HCT116 (cell line): ENCODE measurements at regions not wholly inside any gene's neighbourhood (a gene's known extent, or its start where the extent isn't known, plus 50 kb on each side); places are given as distances from the start of the nearest gene placed in this dataset.

Experiments used
- ATAC-seq: fragments of 200-7000 bp; cut with Tn5 transposase; 2 replicates; pipeline ENCODE4 v1.9.1; 2020; ENCODE audit warnings: mild to moderate bottlenecking, moderate library complexity
- BruUV-seq: library from RNA; stranded (reverse); fragments of 400-500 nt; replicated peaks from 2 replicates; lab custom pipeline; 2021; lab: Mats Ljungman, UMichigan
- CTCF ChIA-PET: fragments of 300-600 bp; sonication (Branson Sonifier 250); formaldehyde crosslinking; loops from one replicate; lab custom pipeline; 2021; ENCODE audit warnings: antibody characterized with exemption; lab: Charles Lee
- POLR2A ChIA-PET: fragments of 300-600, 350-600 bp; sonication (Branson Sonifier 250); formaldehyde crosslinking; loops from one replicate; lab custom pipeline; 2021; ENCODE audit warnings: antibody characterized with exemption; lab: Charles Lee
- RAD21 ChIA-PET, 2 experiments: fragments of 300-600 bp; sonication (Branson Sonifier 250); formaldehyde crosslinking; loops; one replicate each; lab custom pipeline; 2023; ENCODE audit warnings: low total read pairs in 2 of 2; ENCODE audit not compliant: uncharacterized antibody in 2 of 2, unreplicated experiment in 2 of 2, low non-redundant PET in 1 of 2; lab: Charles Lee
- DNase-seq: peaks from one replicate; pipeline ENCODE4 v3.0.0-alpha.2; 2010; ENCODE audit warnings: low read depth, low spot score
- H2AFZ ChIP-seq: fragments of 200-600 bp; shearing (Covaris generic), sonication (generic); 2 replicates; pipeline ENCODE4 v1.6.1; 2017; ENCODE audit warnings: low read depth, mixed run types, mixed read lengths, antibody characterized with exemption, low read length; ENCODE audit not compliant: poor library complexity, severe bottlenecking
- H3K27ac ChIP-seq: 2 replicates; pipeline ENCODE4 v1.5.1; 2012; ENCODE audit warnings: low read depth, low read length
- H3K27me3 ChIP-seq: fragments of 200-600 bp; sonication (generic); 2 replicates; pipeline ENCODE4 v1.6.1; 2016; ENCODE audit warnings: mixed run types, low read length, mixed read lengths; ENCODE audit not compliant: insufficient read depth
- H3K36me3 ChIP-seq, 2 experiments: fragments of 200-500 bp in 1 of 2; fragments of 200-600 bp in 1 of 2; sonication (Bioruptor generic) in 1 of 2; sonication (generic) in 1 of 2; 2 replicates each; pipeline versions ENCODE4 v1.5.1 to v1.6.1; 2014 to 2016; ENCODE audit warnings: low read length in 2 of 2, inconsistent platforms in 1 of 2, mixed read lengths in 1 of 2, mixed run types in 1 of 2; ENCODE audit not compliant: insufficient read depth in 2 of 2, control insufficient read depth in 1 of 2
- H3K4me1 ChIP-seq, 2 experiments: fragments of 200-600 bp in 1 of 2; sonication (generic) in 1 of 2; 2 replicates each; pipeline versions ENCODE4 v1.5.1 to v1.6.1; 2012 to 2017; ENCODE audit warnings: low read length in 2 of 2, inconsistent platforms in 1 of 2, mild to moderate bottlenecking in 1 of 2, mixed read lengths in 1 of 2, mixed run types in 1 of 2, moderate library complexity in 1 of 2; ENCODE audit not compliant: insufficient read depth in 2 of 2, control insufficient read depth in 1 of 2
- H3K4me2 ChIP-seq: fragments of 200-600 bp; sonication (generic); 2 replicates; pipeline ENCODE4 v1.6.1; 2017; ENCODE audit warnings: mixed run types, low read length, mixed read lengths
- H3K4me3 ChIP-seq, 2 experiments: fragments of 200-600 bp in 1 of 2; sonication (generic) in 1 of 2; replicated peaks in 1 of 2; 2 replicates each; pipeline ENCODE4 v1.5.1; 2011 to 2016; ENCODE audit warnings: low read length in 2 of 2, control low read depth in 1 of 2, low read depth in 1 of 2, mild to moderate bottlenecking in 1 of 2, mixed read lengths in 1 of 2, mixed run types in 1 of 2
- H3K79me2 ChIP-seq: fragments of 200-600 bp; sonication (generic); 2 replicates; pipeline ENCODE4 v1.6.1; 2017; ENCODE audit warnings: mild to moderate bottlenecking, mixed run types, low read length, moderate library complexity, mixed read lengths; ENCODE audit not compliant: insufficient read depth
- H3K9ac ChIP-seq: fragments of 200-600 bp; sonication (generic); 2 replicates; pipeline ENCODE4 v1.6.1; 2016; ENCODE audit warnings: low read length, mixed read lengths
- H3K9me2 ChIP-seq: fragments of 200-600 bp; sonication (generic), shearing (Covaris generic); 2 replicates; pipeline ENCODE4 v1.6.1; 2017; ENCODE audit warnings: mixed run types, mild to moderate bottlenecking, moderate library complexity; ENCODE audit not compliant: insufficient read depth
- H3K9me3 ChIP-seq, 2 experiments: fragments of 200-500 bp in 1 of 2; fragments of 200-600 bp in 1 of 2; sonication (Bioruptor generic) in 1 of 2; sonication (generic) in 1 of 2; 2 replicates each; pipeline ENCODE4 v1.6.1; 2014 to 2017; ENCODE audit warnings: low read length in 2 of 2, mixed read lengths in 2 of 2, inconsistent platforms in 1 of 2, low read depth in 1 of 2, mild to moderate bottlenecking in 1 of 2, mixed run types in 1 of 2, moderate library complexity in 1 of 2; ENCODE audit not compliant: control insufficient read depth in 1 of 2, insufficient read depth in 1 of 2
- H4K20me1 ChIP-seq: fragments of 200-600 bp; sonication (generic), shearing (Covaris generic); 2 replicates; pipeline ENCODE4 v1.6.1; 2017; ENCODE audit warnings: mixed run types, mild to moderate bottlenecking, moderate library complexity; ENCODE audit not compliant: insufficient read depth
- CBX3 ChIP-seq: IDR thresholded peaks from 2 replicates; pipeline ENCODE4 v1.6.1; 2012; ENCODE audit warnings: low read depth
- EGR1 ChIP-seq: IDR thresholded peaks from 2 replicates; pipeline ENCODE4 v1.6.1; 2012; ENCODE audit warnings: low read depth
- ELF1 ChIP-seq: IDR thresholded peaks from 2 replicates; pipeline ENCODE4 v1.6.1; 2012; ENCODE audit warnings: low read depth, borderline replicate concordance
- EZH2 ChIP-seq: fragments of 200-600 bp; sonication (generic); IDR thresholded peaks from 2 replicates; pipeline ENCODE4 v1.6.1; 2017; ENCODE audit warnings: antibody characterized with exemption, mixed run types
- EZH2phosphoT487 ChIP-seq: fragments of 200-600 bp; IDR thresholded peaks from 2 replicates; pipeline ENCODE4 v1.6.1; 2018; ENCODE audit warnings: antibody characterized with exemption, borderline replicate concordance
- JUND ChIP-seq: IDR thresholded peaks from 2 replicates; pipeline ENCODE4 v1.6.1; 2012
- POLR2A ChIP-seq: IDR thresholded peaks from 2 replicates; pipeline ENCODE4 v1.7.0; 2011; ENCODE audit warnings: borderline replicate concordance; ENCODE audit not compliant: insufficient read depth, insufficient read length; ENCODE audit errors: extremely low read depth
- POLR2AphosphoS5 ChIP-seq: IDR thresholded peaks from 2 replicates; pipeline ENCODE4 v1.6.1; 2011; ENCODE audit warnings: mild to moderate bottlenecking, low read depth, low read length, moderate library complexity
- RAD21 ChIP-seq: IDR thresholded peaks from 2 replicates; pipeline ENCODE4 v1.6.1; 2012; ENCODE audit warnings: low read depth, mild to moderate bottlenecking
- SIN3A ChIP-seq: IDR thresholded peaks from 2 replicates; pipeline ENCODE4 v1.6.1; 2012; ENCODE audit warnings: low read depth
- SP1 ChIP-seq: IDR thresholded peaks from 2 replicates; pipeline ENCODE4 v1.6.1; 2012; ENCODE audit warnings: low read depth
- SRF ChIP-seq: IDR thresholded peaks from 2 replicates; pipeline ENCODE4 v1.6.1; 2012; ENCODE audit warnings: low read depth
- YY1 ChIP-seq: IDR thresholded peaks from 2 replicates; pipeline ENCODE4 v1.6.1; 2011; ENCODE audit warnings: low read length, low read depth, moderate library complexity, mild to moderate bottlenecking; ENCODE audit not compliant: insufficient replicate concordance; ENCODE audit errors: extremely low read depth
- ZFX ChIP-seq: fragments of 450-650 bp; IDR thresholded peaks from 2 replicates; pipeline ENCODE4 v1.6.1; 2017
- ZNF274 ChIP-seq: fragments of 200-500 bp; sonication (Bioruptor generic); IDR thresholded peaks from 2 replicates; pipeline ENCODE4 v1.6.1; 2014; ENCODE audit warnings: mild to moderate bottlenecking, low read depth, low read length, inconsistent platforms
- intact Hi-C: fragments of 100-400 bp; cut with micrococcal nuclease; formaldehyde crosslinking; loops from 2 replicates; pipeline ENCODE4 v1.10.0; 2022
- TF ChIP-seq, protein P1 (sequence below): IDR thresholded peaks from 2 replicates; pipeline ENCODE4 v1.6.1; 2012
- TF ChIP-seq, protein P2 (sequence below): IDR thresholded peaks from 2 replicates; pipeline ENCODE4 v1.6.1; 2012
- TF ChIP-seq, protein P3 (sequence below): IDR thresholded peaks from 2 replicates; pipeline ENCODE4 v1.6.1; 2012; ENCODE audit warnings: low read depth

DNA sequence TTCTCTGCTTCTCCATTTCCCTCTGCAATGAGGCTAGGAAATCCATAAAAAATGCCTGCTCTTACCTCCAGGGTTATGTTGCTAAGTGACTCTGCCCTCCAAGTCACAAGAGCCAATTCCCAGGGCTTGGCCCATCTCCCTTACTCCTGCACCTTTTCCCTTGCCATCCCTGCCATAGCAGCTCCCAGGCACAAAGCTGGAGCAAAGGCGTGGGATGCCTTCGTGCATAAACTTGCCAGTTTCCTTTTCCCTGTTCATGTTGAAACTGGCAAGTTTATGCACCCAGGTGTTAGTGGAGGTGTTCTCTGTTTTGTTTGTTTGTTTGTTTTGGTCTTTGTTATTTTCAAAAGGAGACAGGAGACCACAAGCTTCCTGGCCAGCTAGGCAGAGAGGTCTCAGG lies 195.1 kb downstream of the ACKR3 start:
- Histone ChIP-seq H3K9me2 (no peaks in the 10 kb centered on the region), H2AFZ (no peak overlapping the region), H3K27ac (no peak overlapping the region), H3K79me2 (no peaks in the 10 kb centered on the region), H3K9ac (no peak overlapping the region), H3K27me3 (peaks cover 24% of the 10 kb centered on the region; the same call in 1 of the 2 replicates), H3K36me3 (no peaks in the 10 kb centered on the region), H4K20me1 (no peaks in the 10 kb centered on the region), H3K4me3 (no peak overlapping the region), H3K4me1 (peaks cover 0 to 3% of the 10 kb centered on the region in 2 experiments; a peak in 1 of 4 replicates), H3K9me3 (no peaks in the 10 kb centered on the region), H3K4me2 (no peak overlapping the region)
- TF ChIP-seq EZH2phosphoT487 (no peak), YY1 (no peak), SIN3A (no peak), ZNF274 (no peak), CBX3 (no peak), SRF (no peak), RAD21 (no peak), EZH2 (no peak), JUND (no peak)
- BruUV-seq: no TSS peak
- RAD21 ChIA-PET: no interaction called here
- CTCF ChIA-PET: no interaction called here
- intact Hi-C loops: no loop called here
- ATAC-seq (no peak), DNase-seq (no peak)
- POLR2A ChIA-PET: no interaction called here

DNA sequence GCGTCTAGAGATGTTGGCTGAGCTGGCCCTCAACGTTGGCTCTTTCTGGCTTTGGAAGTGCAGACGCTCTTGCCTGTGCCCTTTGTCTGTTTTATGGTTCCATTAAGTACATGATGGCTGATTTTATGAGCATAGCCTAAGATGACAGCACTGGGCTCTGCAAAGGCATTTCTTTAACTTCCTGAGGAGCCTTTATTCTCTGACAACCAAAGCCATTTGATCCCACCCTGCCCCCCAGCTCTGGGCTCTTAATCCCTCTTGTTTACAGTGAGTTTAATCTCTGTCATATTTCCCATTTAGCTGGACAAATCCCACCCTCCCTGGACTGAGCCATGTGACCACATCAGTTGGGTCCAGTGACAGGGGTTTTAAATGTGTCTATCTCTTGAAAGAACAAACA lies 195.9 kb downstream of the ACKR3 start:
- H3K27ac ChIP-seq: no peak overlapping the region
- H3K27me3 ChIP-seq: peaks cover 18% of the 10 kb centered on the region; the same call in 1 of the 2 replicates
- CTCF ChIA-PET: no interaction called here
- BruUV-seq: no TSS peak
- no peak overlapping the region for H3K9ac ChIP-seq
- ATAC-seq (no peak), DNase-seq (no peak)
- no peak overlapping the region for H3K4me3 ChIP-seq
- H3K36me3 ChIP-seq: no peaks in the 10 kb centered on the region
- H3K79me2 ChIP-seq: no peaks in the 10 kb centered on the region
- intact Hi-C loops: no loop called here
- POLR2A ChIA-PET: no interaction called here
- no peak overlapping the region for H3K4me2 ChIP-seq
- H3K9me3 ChIP-seq: no peaks in the 10 kb centered on the region
- no peak overlapping the region for H2AFZ ChIP-seq
- RAD21 ChIA-PET: no interaction called here
- H3K9me2 ChIP-seq: no peaks in the 10 kb centered on the region
- no peaks in the 10 kb centered on the region for H4K20me1 ChIP-seq
- H3K4me1 ChIP-seq: peaks cover 0 to 11% of the 10 kb centered on the region in 2 experiments; a peak in 1 of 4 replicates
- TF ChIP-seq RAD21 (no peak), CBX3 (no peak), ZFX (no peak), EZH2 (no peak), ELF1 (no peak), SP1 (no peak), JUND (no peak), POLR2A (no peak), EGR1 (no peak), POLR2AphosphoS5 (no peak)
- TF ChIP-seq, protein P1, sequence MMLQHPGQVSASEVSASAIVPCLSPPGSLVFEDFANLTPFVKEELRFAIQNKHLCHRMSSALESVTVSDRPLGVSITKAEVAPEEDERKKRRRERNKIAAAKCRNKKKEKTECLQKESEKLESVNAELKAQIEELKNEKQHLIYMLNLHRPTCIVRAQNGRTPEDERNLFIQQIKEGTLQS: no peak
- TF ChIP-seq, protein P2, sequence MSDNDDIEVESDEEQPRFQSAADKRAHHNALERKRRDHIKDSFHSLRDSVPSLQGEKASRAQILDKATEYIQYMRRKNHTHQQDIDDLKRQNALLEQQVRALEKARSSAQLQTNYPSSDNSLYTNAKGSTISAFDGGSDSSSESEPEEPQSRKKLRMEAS: no peak
- TF ChIP-seq, protein P3, sequence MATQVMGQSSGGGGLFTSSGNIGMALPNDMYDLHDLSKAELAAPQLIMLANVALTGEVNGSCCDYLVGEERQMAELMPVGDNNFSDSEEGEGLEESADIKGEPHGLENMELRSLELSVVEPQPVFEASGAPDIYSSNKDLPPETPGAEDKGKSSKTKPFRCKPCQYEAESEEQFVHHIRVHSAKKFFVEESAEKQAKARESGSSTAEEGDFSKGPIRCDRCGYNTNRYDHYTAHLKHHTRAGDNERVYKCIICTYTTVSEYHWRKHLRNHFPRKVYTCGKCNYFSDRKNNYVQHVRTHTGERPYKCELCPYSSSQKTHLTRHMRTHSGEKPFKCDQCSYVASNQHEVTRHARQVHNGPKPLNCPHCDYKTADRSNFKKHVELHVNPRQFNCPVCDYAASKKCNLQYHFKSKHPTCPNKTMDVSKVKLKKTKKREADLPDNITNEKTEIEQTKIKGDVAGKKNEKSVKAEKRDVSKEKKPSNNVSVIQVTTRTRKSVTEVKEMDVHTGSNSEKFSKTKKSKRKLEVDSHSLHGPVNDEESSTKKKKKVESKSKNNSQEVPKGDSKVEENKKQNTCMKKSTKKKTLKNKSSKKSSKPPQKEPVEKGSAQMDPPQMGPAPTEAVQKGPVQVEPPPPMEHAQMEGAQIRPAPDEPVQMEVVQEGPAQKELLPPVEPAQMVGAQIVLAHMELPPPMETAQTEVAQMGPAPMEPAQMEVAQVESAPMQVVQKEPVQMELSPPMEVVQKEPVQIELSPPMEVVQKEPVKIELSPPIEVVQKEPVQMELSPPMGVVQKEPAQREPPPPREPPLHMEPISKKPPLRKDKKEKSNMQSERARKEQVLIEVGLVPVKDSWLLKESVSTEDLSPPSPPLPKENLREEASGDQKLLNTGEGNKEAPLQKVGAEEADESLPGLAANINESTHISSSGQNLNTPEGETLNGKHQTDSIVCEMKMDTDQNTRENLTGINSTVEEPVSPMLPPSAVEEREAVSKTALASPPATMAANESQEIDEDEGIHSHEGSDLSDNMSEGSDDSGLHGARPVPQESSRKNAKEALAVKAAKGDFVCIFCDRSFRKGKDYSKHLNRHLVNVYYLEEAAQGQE: no peak
